Mesendoderm (in vitro differentiated cells): ENCODE measurements at regions not wholly inside any gene's neighbourhood (a gene's known extent, or its start where the extent isn't known, plus 50 kb on each side); places are given as distances from the start of the nearest gene placed in this dataset.
A peak's percentile ranks its signal among the peaks of the same experiment; 100 is the strongest.

ENCODE experiments used
- DNase-seq: peaks from one replicate; pipeline ENCODE4 v3.0.0; 2013
- H2AK5ac ChIP-seq: 2 replicates; pipeline ENCODE4 v1.6.1; 2013; ENCODE audit warnings: low read length, inconsistent platforms
- H2BK120ac ChIP-seq: 2 replicates; pipeline ENCODE4 v1.6.1; 2013; ENCODE audit warnings: low read depth, mild to moderate bottlenecking, low read length, moderate library complexity, mixed read lengths
- H2BK15ac ChIP-seq: replicated peaks from 2 replicates; pipeline ENCODE4 v1.6.1; 2013; ENCODE audit warnings: low read depth, mild to moderate bottlenecking, moderate library complexity
- H2BK5ac ChIP-seq: 2 replicates; pipeline ENCODE4 v1.6.1; 2013; ENCODE audit warnings: low read length, inconsistent platforms
- H3K18ac ChIP-seq: 2 replicates; pipeline ENCODE4 v1.6.1; 2013; ENCODE audit warnings: mild to moderate bottlenecking, low read length, mixed read lengths
- H3K23ac ChIP-seq: one replicate; pipeline ENCODE4 v1.6.1; 2013; ENCODE audit warnings: low read length
- H3K27ac ChIP-seq: 2 replicates; pipeline ENCODE4 v1.5.1; 2013; ENCODE audit warnings: low read depth, mild to moderate bottlenecking, inconsistent platforms, low read length, moderate library complexity
- H3K27me3 ChIP-seq: 2 replicates; pipeline ENCODE4 v1.6.1; 2013; ENCODE audit warnings: low read length, control low read depth, mild to moderate bottlenecking, inconsistent platforms; ENCODE audit not compliant: insufficient read depth, poor library complexity
- H3K36me3 ChIP-seq: 2 replicates; pipeline ENCODE4 v1.6.1; 2013; ENCODE audit warnings: low read length, inconsistent platforms; ENCODE audit not compliant: control insufficient read depth, insufficient read depth
- H3K4ac ChIP-seq: one replicate; pipeline ENCODE4 v1.6.1; 2013; ENCODE audit warnings: low read depth, mild to moderate bottlenecking, low read length, moderate library complexity
- H3K4me1 ChIP-seq: 2 replicates; pipeline ENCODE4 v1.6.1; 2013; ENCODE audit warnings: low read depth, low read length, inconsistent platforms; ENCODE audit not compliant: control insufficient read depth
- H3K4me2 ChIP-seq: 2 replicates; pipeline ENCODE4 v1.6.1; 2013; ENCODE audit warnings: low read length
- H3K4me3 ChIP-seq: 2 replicates; pipeline ENCODE4 v1.5.1; 2013; ENCODE audit warnings: mild to moderate bottlenecking, low read length
- H3K56ac ChIP-seq: one replicate; pipeline ENCODE4 v1.6.1; 2013; ENCODE audit warnings: low read length
- H3K79me1 ChIP-seq: 2 replicates; pipeline ENCODE4 v1.6.1; 2013; ENCODE audit warnings: low read length, inconsistent platforms
- H3K79me2 ChIP-seq: 2 replicates; pipeline ENCODE4 v1.6.1; 2013; ENCODE audit warnings: mild to moderate bottlenecking, low read length; ENCODE audit not compliant: control insufficient read depth, insufficient read depth
- H3K9ac ChIP-seq: 2 replicates; pipeline ENCODE4 v1.6.1; 2013; ENCODE audit warnings: low read length, inconsistent platforms
- H4K5ac ChIP-seq: one replicate; pipeline ENCODE4 v1.6.1; 2013; ENCODE audit warnings: low read length
- H4K8ac ChIP-seq: one replicate; pipeline ENCODE4 v1.6.1; 2013; ENCODE audit warnings: low read depth, mild to moderate bottlenecking, control low read depth, low read length, moderate library complexity
- WGBS: extraction: QIAGEN DNeasy Blood & Tissue Kit; methylation state at CpG from one replicate; pipeline ENCODE4 v1.1.7; 2013; ENCODE audit warnings: low lambda C conversion rate, missing lambda C conversion rate; ENCODE audit not compliant: insufficient coverage; ENCODE audit errors: extremely low coverage; 5-methylcytosine and 5-hydroxymethylcytosine counted together

DNA sequence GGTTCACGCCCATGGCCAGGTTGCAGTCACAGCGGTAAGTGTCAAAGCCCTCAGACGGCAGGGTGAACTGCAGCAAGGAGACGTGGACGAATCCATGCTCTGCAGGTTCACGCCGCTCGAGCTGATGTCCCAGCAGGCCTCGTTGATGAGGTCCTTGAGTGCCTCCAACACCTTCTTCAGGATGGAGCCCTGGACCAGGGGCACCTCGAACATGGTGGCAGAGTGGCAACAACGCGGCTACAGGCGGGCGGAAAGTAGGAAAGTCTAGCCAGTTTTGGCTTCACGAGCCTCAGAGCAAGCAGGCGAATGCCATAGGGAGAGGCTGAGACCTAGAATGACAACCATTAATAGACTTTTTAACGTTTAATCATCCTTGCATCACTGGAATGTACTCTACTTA is 485.9 kb downstream of the ZNF674 start:
- H3K36me3 ChIP-seq: no peaks in the 10 kb centered on the region
- no peak overlapping the region for H3K56ac ChIP-seq
- H3K23ac ChIP-seq: no peak overlapping the region
- H3K4me2 ChIP-seq: no peak overlapping the region
- DNase-seq: no peak
- no peak overlapping the region for H3K4ac ChIP-seq
- no CpG with 5 or more reads among the region's 17 CpGs for WGBS
- no peak overlapping the region for H4K5ac ChIP-seq
- no peaks in the 10 kb centered on the region for H3K79me2 ChIP-seq
- H3K27me3 ChIP-seq: no peaks in the 10 kb centered on the region
- no peaks in the 10 kb centered on the region for H3K79me1 ChIP-seq
- no peak overlapping the region for H4K8ac ChIP-seq
- H3K18ac ChIP-seq: no peak overlapping the region
- H2BK120ac ChIP-seq: no peak overlapping the region
- H3K4me3 ChIP-seq: no peak overlapping the region
- H3K27ac ChIP-seq: no peak overlapping the region
- no peak overlapping the region for H2BK5ac ChIP-seq
- no peak overlapping the region for H3K9ac ChIP-seq
- no peaks in the 10 kb centered on the region for H3K4me1 ChIP-seq
- H2BK15ac ChIP-seq: no peak overlapping the region
- no peak overlapping the region for H2AK5ac ChIP-seq

- Histone ChIP-seq H3K9ac (no peak overlapping the region), H2BK5ac (no peak overlapping the region)
Observed at GRCh38 chrX:46044486-46044885, 500.7 kb downstream of the ZNF674 start.

DNA sequence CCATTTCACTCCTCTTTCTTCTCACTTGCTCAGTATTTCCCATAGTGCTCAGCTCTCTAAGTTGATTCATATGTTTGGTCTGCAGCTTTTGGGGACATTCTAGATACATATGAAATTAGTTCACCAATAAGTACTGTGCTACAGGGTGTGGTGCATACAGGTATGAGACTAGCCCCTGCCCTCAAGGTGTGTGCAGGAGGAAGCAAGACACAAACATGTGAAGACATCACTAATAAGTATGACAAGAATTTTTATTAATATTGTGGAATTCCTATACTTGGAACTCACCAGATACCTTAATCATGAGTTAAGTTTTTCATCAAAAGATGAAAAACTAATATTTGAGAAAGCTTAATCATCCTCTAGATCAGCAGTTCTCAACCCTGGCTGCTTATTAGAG is 505.2 kb downstream of the ZNF674 start:
- H3K79me1 ChIP-seq: no peaks in the 10 kb centered on the region
- no peak overlapping the region for H3K18ac ChIP-seq
- no peak overlapping the region for H2BK5ac ChIP-seq
- H4K5ac ChIP-seq: no peak overlapping the region
- H3K79me2 ChIP-seq: no peaks in the 10 kb centered on the region
- H3K27me3 ChIP-seq: no peaks in the 10 kb centered on the region
- H3K4me1 ChIP-seq: no peaks in the 10 kb centered on the region
- no peak for DNase-seq
- no peak overlapping the region for H3K4me3 ChIP-seq
- H3K27ac ChIP-seq: no peak overlapping the region
- no peak overlapping the region for H3K4me2 ChIP-seq
- H3K23ac ChIP-seq: no peak overlapping the region
- H3K56ac ChIP-seq: no peak overlapping the region
- H2AK5ac ChIP-seq: no peak overlapping the region
- no peak overlapping the region for H3K4ac ChIP-seq
- no peak overlapping the region for H2BK15ac ChIP-seq
- no peak overlapping the region for H2BK120ac ChIP-seq
- no peak overlapping the region for H3K9ac ChIP-seq
- H3K36me3 ChIP-seq: no peaks in the 10 kb centered on the region
- no peak overlapping the region for H4K8ac ChIP-seq

More at GRCh38 chrX:46044486-46044885, 500.7 kb downstream of the ZNF674 start:
- no peak overlapping the region for H3K4me3 ChIP-seq
- H3K4ac ChIP-seq: no peak overlapping the region
- H4K5ac ChIP-seq: no peak overlapping the region
- H3K79me1 ChIP-seq: no peaks in the 10 kb centered on the region
- H3K4me2 ChIP-seq: no peak overlapping the region
- H2AK5ac ChIP-seq: no peak overlapping the region
- no peak overlapping the region for H2BK15ac ChIP-seq
- H3K27me3 ChIP-seq: no peaks in the 10 kb centered on the region
- no peaks in the 10 kb centered on the region for H3K4me1 ChIP-seq
- no peak overlapping the region for H4K8ac ChIP-seq
- H3K56ac ChIP-seq: no peak overlapping the region
- H2BK120ac ChIP-seq: no peak overlapping the region
- no peaks in the 10 kb centered on the region for H3K36me3 ChIP-seq
- no peaks in the 10 kb centered on the region for H3K79me2 ChIP-seq
- no peak overlapping the region for H3K27ac ChIP-seq
- no peak overlapping the region for H3K18ac ChIP-seq
- DNase-seq: no peak
- no peak overlapping the region for H3K23ac ChIP-seq

- no peaks in the 10 kb centered on the region for H3K79me2 ChIP-seq
- H2BK15ac ChIP-seq: no peak overlapping the region
- no peak overlapping the region for H3K23ac ChIP-seq
- no peak overlapping the region for H3K27ac ChIP-seq
- no peaks in the 10 kb centered on the region for H3K4me1 ChIP-seq
- no peak overlapping the region for H3K56ac ChIP-seq
- no CpG with 5 or more reads among the region's 5 CpGs for WGBS
- H2BK120ac ChIP-seq: no peak overlapping the region
- DNase-seq: peak; percentile 8
- H2BK5ac ChIP-seq: no peak overlapping the region
- H3K27me3 ChIP-seq: no peaks in the 10 kb centered on the region
- H3K4ac ChIP-seq: no peak overlapping the region
- H4K8ac ChIP-seq: no peak overlapping the region
- no peak overlapping the region for H3K4me2 ChIP-seq
- no peak overlapping the region for H3K4me3 ChIP-seq
- H3K18ac ChIP-seq: no peak overlapping the region
- H3K9ac ChIP-seq: no peak overlapping the region
- no peak overlapping the region for H2AK5ac ChIP-seq
- H4K5ac ChIP-seq: no peak overlapping the region
- no peaks in the 10 kb centered on the region for H3K79me1 ChIP-seq
- no peaks in the 10 kb centered on the region for H3K36me3 ChIP-seq
Observed at GRCh38 chrX:46039526-46039925, 505.7 kb downstream of the ZNF674 start.

- no peaks in the 10 kb centered on the region for H3K27me3 ChIP-seq
- H3K36me3 ChIP-seq: no peaks in the 10 kb centered on the region
- WGBS: no CpG with 5 or more reads among the region's 1 CpG
- no peak overlapping the region for H4K5ac ChIP-seq
- H2BK15ac ChIP-seq: no peak overlapping the region
- H3K18ac ChIP-seq: no peak overlapping the region
- no peak for DNase-seq
- H3K56ac ChIP-seq: no peak overlapping the region
- H3K4me1 ChIP-seq: no peaks in the 10 kb centered on the region
- no peak overlapping the region for H3K4ac ChIP-seq
- no peak overlapping the region for H2BK120ac ChIP-seq
- H3K4me3 ChIP-seq: no peak overlapping the region
- no peak overlapping the region for H2BK5ac ChIP-seq
- no peak overlapping the region for H4K8ac ChIP-seq
- H3K79me1 ChIP-seq: no peaks in the 10 kb centered on the region
- H3K4me2 ChIP-seq: no peak overlapping the region
- H3K23ac ChIP-seq: no peak overlapping the region
- H2AK5ac ChIP-seq: no peak overlapping the region
- H3K79me2 ChIP-seq: no peaks in the 10 kb centered on the region
- H3K27ac ChIP-seq: no peak overlapping the region
- H3K9ac ChIP-seq: no peak overlapping the region
Observed at GRCh38 chrX:46036508-46036907, 508.7 kb downstream of the ZNF674 start.

DNA sequence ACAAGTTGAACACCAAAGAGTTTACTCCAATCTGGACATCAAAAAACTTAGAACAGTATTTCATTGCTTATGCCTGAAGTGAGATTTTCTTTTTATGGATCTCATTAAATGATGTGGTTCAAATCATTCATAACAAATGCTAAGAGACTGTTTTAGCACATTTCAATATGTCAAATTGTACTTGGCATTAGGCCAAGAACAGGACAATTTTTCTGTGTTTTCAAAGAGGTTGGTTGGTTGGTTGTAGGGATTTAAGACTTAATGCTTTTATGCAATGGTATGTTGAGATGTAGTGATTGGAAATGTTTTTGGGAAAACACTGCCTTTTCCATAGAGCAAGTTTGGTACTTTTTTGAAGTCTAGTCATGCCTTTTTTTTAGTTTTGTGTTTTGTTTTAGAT is 510.4 kb downstream of the ZNF674 start:
- H3K18ac ChIP-seq: no peak overlapping the region
- H2BK5ac ChIP-seq: no peak overlapping the region
- no peaks in the 10 kb centered on the region for H3K79me1 ChIP-seq
- H2AK5ac ChIP-seq: no peak overlapping the region
- no peak for DNase-seq
- H3K56ac ChIP-seq: no peak overlapping the region
- no peak overlapping the region for H3K9ac ChIP-seq
- H3K4ac ChIP-seq: no peak overlapping the region
- H3K27ac ChIP-seq: no peak overlapping the region
- H2BK15ac ChIP-seq: no peak overlapping the region
- H2BK120ac ChIP-seq: no peak overlapping the region
- no peaks in the 10 kb centered on the region for H3K79me2 ChIP-seq
- no peaks in the 10 kb centered on the region for H3K36me3 ChIP-seq
- no peaks in the 10 kb centered on the region for H3K4me1 ChIP-seq
- no peak overlapping the region for H3K4me2 ChIP-seq
- no peak overlapping the region for H4K8ac ChIP-seq
- H3K23ac ChIP-seq: no peak overlapping the region
- no peaks in the 10 kb centered on the region for H3K27me3 ChIP-seq
- no peak overlapping the region for H4K5ac ChIP-seq
- H3K4me3 ChIP-seq: no peak overlapping the region
